Coronary artery (tissue), 2 donors: ENCODE measurements at regions not wholly inside any gene's neighbourhood (a gene's known extent, or its start where the extent isn't known, plus 50 kb on each side); places are given as distances from the start of the nearest gene placed in this dataset.

Experiments used
- DNase-seq: peaks from one replicate; pipeline ENCODE4 v3.0.0-alpha.2; 2017; ENCODE audit warnings: low spot score
- H3K27ac ChIP-seq, 2 donors: fragments of 200-600 bp; sonication (generic); one replicate each; pipeline ENCODE4 v1.5.1; 2016 to 2019
- H3K4me3 ChIP-seq: fragments of 200-600 bp; sonication (generic); 2 replicates; pipeline ENCODE4 v1.5.1; 2016; ENCODE audit warnings: mild to moderate bottlenecking, moderate library complexity
- CTCF ChIP-seq: fragments of 200-600 bp; sonication (generic); IDR thresholded peaks from one replicate; pipeline ENCODE4 v1.5.1; 2019; ENCODE audit warnings: antibody characterized with exemption

- DNase-seq = no peak
- no peak overlapping the region for H3K27ac ChIP-seq
- TF ChIP-seq CTCF = no peak
These were observed 344.9 kb downstream of the FSCB start for GRCh38 chr14:44162197-44162596.

GRCh38 chr14:44154874-44155273, 352.2 kb downstream of the FSCB start:
- no peak for TF ChIP-seq CTCF
- no peak overlapping the region for H3K27ac ChIP-seq
- DNase-seq = no peak

More at GRCh38 chr14:44162197-44162596, 344.9 kb downstream of the FSCB start:
- no peak overlapping the region for H3K4me3 ChIP-seq

GRCh38 chr14:44154446-44154845, 352.6 kb downstream of the FSCB start:
- no peak overlapping the region for H3K27ac ChIP-seq
- DNase-seq = no peak
- H3K4me3 ChIP-seq = no peak overlapping the region
- no peak for TF ChIP-seq CTCF

More at GRCh38 chr14:44154874-44155273, 352.2 kb downstream of the FSCB start:
- no peak overlapping the region for H3K4me3 ChIP-seq

GRCh38 chr14:44151130-44151820, 355.8 kb downstream of the FSCB start:
- DNase-seq = no peak
- TF ChIP-seq CTCF = no peak
- Histone ChIP-seq H3K4me3 (no peak overlapping the region), H3K27ac (no peak overlapping the region)

GRCh38 chr14:44149597-44149996, 357.5 kb downstream of the FSCB start:
- Histone ChIP-seq H3K4me3 (no peak overlapping the region), H3K27ac (no peak overlapping the region)
- TF ChIP-seq CTCF = no peak
- DNase-seq = no peak

- DNase-seq = no peak
- no peak for TF ChIP-seq CTCF
- no peak overlapping the region for H3K4me3 ChIP-seq
- H3K27ac ChIP-seq = no peak overlapping the region
These were observed 365.1 kb downstream of the FSCB start for GRCh38 chr14:44142006-44142405.

GRCh38 chr14:44135972-44136371, 371.1 kb downstream of the FSCB start:
- TF ChIP-seq CTCF = no peak
- no peak overlapping the region for H3K4me3 ChIP-seq
- H3K27ac ChIP-seq = no peak overlapping the region
- DNase-seq = no peak
